SK-N-MC (cell line): ENCODE measurements at regions not wholly inside any gene's neighbourhood (a gene's known extent, or its start where the extent isn't known, plus 50 kb on each side); places are given as distances from the start of the nearest gene placed in this dataset.

Experiments
- EZH2 ChIP-seq: fragments of 200-600 bp; sonication (generic); IDR thresholded peaks from one replicate; pipeline ENCODE4 v1.6.1; 2017; ENCODE audit warnings: antibody characterized with exemption
- FOXP2 ChIP-seq: optimal IDR thresholded peaks from 2 replicates; pipeline ENCODE3; 2011; ENCODE audit warnings: mild to moderate bottlenecking, moderate library complexity; ENCODE audit not compliant: insufficient read depth; ENCODE audit errors: extremely low read length, control extremely low read depth
- POLR2AphosphoS5 ChIP-seq: IDR thresholded peaks from 2 replicates; pipeline ENCODE4 v1.6.1; 2012; ENCODE audit warnings: mild to moderate bottlenecking, low read depth, low read length, borderline replicate concordance

DNA sequence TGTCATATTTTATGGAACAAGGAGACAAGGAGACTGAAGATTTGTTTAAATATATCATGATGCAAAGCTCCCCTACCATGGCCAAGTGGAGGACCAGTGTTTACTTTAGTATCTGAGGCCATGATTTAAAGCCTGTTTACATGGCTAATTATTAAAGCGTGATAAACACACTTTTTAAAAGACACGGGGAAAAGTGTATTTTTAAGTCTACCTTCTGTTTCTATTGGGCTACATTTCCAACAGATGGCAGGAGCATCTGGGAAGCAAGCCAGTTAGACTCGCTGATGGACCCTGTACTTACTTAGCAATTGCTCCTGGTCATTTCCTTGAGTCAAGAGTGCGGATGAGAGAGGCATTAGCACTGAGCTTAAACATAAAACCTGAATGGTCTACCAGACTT lies 480.3 kb upstream of the SEMA6A start:
- no peak for TF ChIP-seq EZH2
- no peak for TF ChIP-seq POLR2AphosphoS5
- no peak for TF ChIP-seq FOXP2
